ENCODE measurements at regions not wholly inside any gene's neighbourhood (a gene's known extent, or its start where the extent isn't known, plus 50 kb on each side); places are given as distances from the start of the nearest gene placed in this dataset.

DNA sequence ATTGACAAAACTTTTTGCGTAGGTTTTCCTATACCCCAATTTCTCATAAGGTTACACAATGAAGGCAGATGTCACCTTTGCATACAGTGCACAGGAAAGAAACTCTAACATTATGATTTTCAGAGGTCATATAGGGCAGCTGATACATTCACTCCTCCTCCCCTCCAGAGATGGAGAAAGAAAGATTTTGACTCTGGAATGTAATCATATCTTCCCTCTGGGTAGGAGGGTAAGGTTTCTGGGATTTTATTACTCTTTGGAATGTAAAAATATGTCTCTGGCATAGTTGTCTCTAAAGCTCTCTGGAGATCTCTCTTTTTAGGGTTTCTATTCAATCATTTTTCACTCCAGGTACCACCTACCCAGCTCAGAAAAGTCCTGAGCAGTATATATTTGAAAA lies 398.3 kb downstream of the GPD2 start:
- TF ChIP-seq, protein P1, sequence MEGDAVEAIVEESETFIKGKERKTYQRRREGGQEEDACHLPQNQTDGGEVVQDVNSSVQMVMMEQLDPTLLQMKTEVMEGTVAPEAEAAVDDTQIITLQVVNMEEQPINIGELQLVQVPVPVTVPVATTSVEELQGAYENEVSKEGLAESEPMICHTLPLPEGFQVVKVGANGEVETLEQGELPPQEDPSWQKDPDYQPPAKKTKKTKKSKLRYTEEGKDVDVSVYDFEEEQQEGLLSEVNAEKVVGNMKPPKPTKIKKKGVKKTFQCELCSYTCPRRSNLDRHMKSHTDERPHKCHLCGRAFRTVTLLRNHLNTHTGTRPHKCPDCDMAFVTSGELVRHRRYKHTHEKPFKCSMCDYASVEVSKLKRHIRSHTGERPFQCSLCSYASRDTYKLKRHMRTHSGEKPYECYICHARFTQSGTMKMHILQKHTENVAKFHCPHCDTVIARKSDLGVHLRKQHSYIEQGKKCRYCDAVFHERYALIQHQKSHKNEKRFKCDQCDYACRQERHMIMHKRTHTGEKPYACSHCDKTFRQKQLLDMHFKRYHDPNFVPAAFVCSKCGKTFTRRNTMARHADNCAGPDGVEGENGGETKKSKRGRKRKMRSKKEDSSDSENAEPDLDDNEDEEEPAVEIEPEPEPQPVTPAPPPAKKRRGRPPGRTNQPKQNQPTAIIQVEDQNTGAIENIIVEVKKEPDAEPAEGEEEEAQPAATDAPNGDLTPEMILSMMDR (IDR thresholded peaks at IDR 0.05), result no peak
- no peak for TF ChIP-seq POLR2A (IDR thresholded peaks at IDR 0.05)
